Calu3 (cell line): ENCODE measurements at regions not wholly inside any gene's neighbourhood (a gene's known extent, or its start where the extent isn't known, plus 50 kb on each side); places are given as distances from the start of the nearest gene placed in this dataset.

ENCODE experiments used
- BruUV-seq: library from RNA; stranded (reverse); fragments of 400-500 nt; replicated peaks from 2 replicates; lab custom pipeline; 2021; lab: Mats Ljungman, UMichigan
- CTCF ChIA-PET: fragments of 300-600 bp; sonication (Branson Sonifier 250); formaldehyde crosslinking; loops from one replicate; lab custom pipeline; 2022; ENCODE audit warnings: antibody characterized with exemption; lab: Charles Lee
- DNase-seq: peaks from one replicate; pipeline ENCODE4 v3.0.0; 2022
- H3K27ac Mint-ChIP-seq: one replicate; pipeline ENCODE4 v1.8.0; 2022; ENCODE audit warnings: mixed read lengths; ENCODE audit not compliant: unreplicated experiment
- H3K27me3 Mint-ChIP-seq: one replicate; pipeline ENCODE4 v1.8.0; 2022; ENCODE audit warnings: mixed read lengths; ENCODE audit not compliant: unreplicated experiment
- H3K36me3 Mint-ChIP-seq: one replicate; pipeline ENCODE4 v1.8.0; 2022; ENCODE audit warnings: mild to moderate bottlenecking, moderate library complexity, mixed read lengths; ENCODE audit not compliant: insufficient read depth, unreplicated experiment
- H3K4me1 Mint-ChIP-seq: one replicate; pipeline ENCODE4 v1.8.0; 2022; ENCODE audit warnings: mild to moderate bottlenecking, low read depth, mixed read lengths; ENCODE audit not compliant: unreplicated experiment
- H3K4me3 Mint-ChIP-seq: one replicate; pipeline ENCODE4 v1.8.0; 2022; ENCODE audit warnings: mild to moderate bottlenecking, low read depth, moderate library complexity, mixed read lengths; ENCODE audit not compliant: unreplicated experiment
- H3K9me3 Mint-ChIP-seq: one replicate; pipeline ENCODE4 v1.8.0; 2022; ENCODE audit warnings: low read depth, mixed read lengths; ENCODE audit not compliant: unreplicated experiment
- CTCF ChIP-seq: fragments of 200-600 bp; IDR thresholded peaks from one replicate; pipeline ENCODE4 v1.8.0; 2022; ENCODE audit warnings: antibody characterized with exemption; ENCODE audit not compliant: unreplicated experiment
- intact Hi-C: fragments of 100-400 bp; cut with micrococcal nuclease; formaldehyde crosslinking; loops from one replicate; pipeline ENCODE4 v1.10.0; 2022; ENCODE audit not compliant: unreplicated experiment

- Mint-ChIP-seq H3K4me1 (peaks cover 28% of the 10 kb centered on the region), H3K27me3 (no peaks in the 10 kb centered on the region), H3K9me3 (no peaks in the 10 kb centered on the region), H3K4me3 (no peak overlapping the region), H3K27ac (no peak overlapping the region), H3K36me3 (no peaks in the 10 kb centered on the region)
- intact Hi-C loops: no loop called here
- BruUV-seq: no TSS peak
- CTCF ChIA-PET: interaction anchor here (0.7 kb wide), 1 partner anchor 118 kb away, joined by 3 read pairs; no protein-coding TSS in a partner anchor
- DNase-seq: no peak
- TF ChIP-seq CTCF: no peak
Observed at GRCh38 chr1:99527545-99527944, 118.4 kb upstream of the PALMD start.

- no TSS peak for BruUV-seq
- Mint-ChIP-seq H3K36me3 (no peaks in the 10 kb centered on the region), H3K27me3 (no peaks in the 10 kb centered on the region), H3K9me3 (no peaks in the 10 kb centered on the region), H3K27ac (no peak overlapping the region), H3K4me1 (peaks cover 31% of the 10 kb centered on the region), H3K4me3 (no peak overlapping the region)
- CTCF ChIA-PET: no interaction called here
- no peak for TF ChIP-seq CTCF
- intact Hi-C loops: no loop called here
- DNase-seq: no peak
Observed at GRCh38 chr1:99529002-99529401, 116.9 kb upstream of the PALMD start.

GRCh38 chr1:99531578-99532275 lies 114.2 kb upstream of the PALMD start:
- Mint-ChIP-seq H3K36me3 (no peaks in the 10 kb centered on the region), H3K4me1 (peaks cover 41% of the 10 kb centered on the region), H3K9me3 (no peaks in the 10 kb centered on the region), H3K4me3 (no peak overlapping the region), H3K27me3 (no peaks in the 10 kb centered on the region), H3K27ac (no peak overlapping the region)
- CTCF ChIA-PET: interaction anchor here (0.7 kb wide), 2 partner anchors 32 to 106 kb away, joined by 3 to 6 read pairs; no protein-coding TSS in a partner anchor
- intact Hi-C loops: loop anchor here (5.0 kb wide), 1 partner anchor 116 kb away; the partner anchor contains the start of gene PALMD
- TF ChIP-seq CTCF: no peak
- BruUV-seq: no TSS peak
- no peak for DNase-seq

- Mint-ChIP-seq H3K9me3 (no peaks in the 10 kb centered on the region), H3K36me3 (no peaks in the 10 kb centered on the region), H3K27me3 (no peaks in the 10 kb centered on the region), H3K27ac (no peak overlapping the region), H3K4me1 (peaks cover 36% of the 10 kb centered on the region), H3K4me3 (no peak overlapping the region)
- no TSS peak for BruUV-seq
- TF ChIP-seq CTCF: no peak
- intact Hi-C loops: loop anchor here (5.0 kb wide), 1 partner anchor 115 kb away; the partner anchor contains the start of gene PALMD
- CTCF ChIA-PET: interaction anchor here (0.7 kb wide), 1 partner anchor 106 kb away, joined by 3 read pairs; no protein-coding TSS in a partner anchor
- no peak for DNase-seq
Observed at GRCh38 chr1:99532276-99532580, 113.7 kb upstream of the PALMD start.
